Activated T-cell treated with anti-CD3 and anti-CD28 coated beads for 4 hours (primary cell): ENCODE measurements at regions not wholly inside any gene's neighbourhood (a gene's known extent, or its start where the extent isn't known, plus 50 kb on each side); places are given as distances from the start of the nearest gene placed in this dataset.

Source experiments
- DNase-seq: peaks from one replicate; pipeline ENCODE4 v3.0.0-alpha.2; 2020

DNA sequence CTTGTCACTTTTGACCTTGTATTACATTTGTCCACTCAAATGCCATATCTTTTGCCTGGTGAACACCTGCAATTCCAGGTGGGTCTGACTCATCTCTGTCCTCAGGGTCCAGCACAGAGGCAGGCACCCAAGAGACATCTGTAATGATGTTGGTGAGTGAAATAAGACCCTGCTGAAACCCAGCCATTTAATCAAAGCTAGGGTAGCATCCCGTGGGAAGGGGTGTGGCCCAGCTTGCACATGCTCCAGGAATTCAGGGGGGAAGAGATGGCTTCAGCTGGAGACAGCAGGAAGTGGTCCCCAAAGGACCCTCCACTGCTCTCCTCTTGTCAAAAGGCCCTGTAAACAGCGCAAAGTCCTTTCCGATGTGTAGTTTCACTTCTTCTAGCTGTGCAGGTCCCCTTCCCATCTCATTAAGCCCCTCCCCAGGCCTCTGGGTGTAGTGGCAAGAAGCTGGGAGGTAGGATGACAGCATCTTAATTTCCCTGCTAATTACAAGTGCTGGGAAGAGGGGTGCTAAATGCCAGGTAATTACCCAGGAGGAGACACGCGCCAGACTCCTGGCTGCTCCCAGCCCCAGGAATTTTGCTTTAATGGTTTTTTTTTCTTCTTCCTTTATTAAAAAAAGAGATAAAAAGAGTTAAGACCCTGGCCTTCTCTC is 54.4 kb upstream of the TRABD2B start:
- DNase-seq: no peak

DNA sequence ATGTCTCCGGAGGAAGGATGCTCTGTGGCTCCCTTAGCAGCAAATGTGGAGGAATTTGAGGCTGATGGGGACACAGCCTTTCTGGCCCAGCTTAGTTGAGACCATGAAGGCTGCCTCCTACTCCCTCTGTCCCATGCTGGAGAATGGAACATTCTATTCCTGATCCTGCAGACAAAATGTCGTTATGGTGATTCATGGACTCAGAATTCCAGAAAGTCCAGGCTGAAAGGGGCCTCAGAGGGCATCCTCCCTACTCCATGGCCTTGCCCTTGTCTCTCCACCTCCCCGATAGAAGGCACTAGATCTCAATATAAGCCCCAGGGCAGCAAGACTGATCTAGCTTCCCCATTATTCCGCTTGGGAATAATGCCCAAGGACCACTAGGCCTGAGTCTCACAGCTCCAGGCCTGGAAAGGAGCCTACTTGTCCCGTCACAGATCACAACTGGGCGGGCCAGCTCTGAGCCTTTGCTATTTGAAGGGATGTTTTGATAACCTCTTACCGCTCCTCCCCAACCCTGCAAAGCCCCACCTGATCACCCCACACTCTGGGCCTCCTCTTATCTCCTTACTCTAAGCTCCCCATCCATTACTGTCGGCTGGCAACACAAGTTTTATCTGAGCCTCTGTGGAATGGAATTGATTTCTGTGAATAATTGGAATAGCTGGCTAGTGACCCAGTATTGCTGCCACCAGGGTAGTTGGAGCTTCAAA is 52.8 kb upstream of the TRABD2B start:
- no peak for DNase-seq

DNA sequence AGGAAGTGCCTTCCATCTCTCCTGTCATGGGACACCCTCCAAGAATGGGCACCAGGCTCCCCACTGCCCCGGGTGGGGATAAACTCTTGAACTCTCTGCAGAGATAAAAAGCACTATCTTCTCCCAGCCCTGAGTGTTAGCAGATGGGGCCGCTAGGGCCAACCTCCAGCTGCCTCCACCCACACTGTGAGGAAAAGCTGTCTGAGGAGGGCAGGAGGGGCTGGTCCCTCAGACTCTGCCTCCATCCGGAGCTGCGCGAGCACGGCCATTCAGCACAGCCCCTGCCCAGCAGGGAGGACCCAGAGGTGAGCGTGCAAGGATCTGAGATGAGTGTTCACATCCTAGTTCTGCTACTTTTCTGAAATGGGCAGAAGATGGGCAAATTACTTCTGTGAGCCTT is 51.8 kb upstream of the TRABD2B start:
- no peak for DNase-seq

DNA sequence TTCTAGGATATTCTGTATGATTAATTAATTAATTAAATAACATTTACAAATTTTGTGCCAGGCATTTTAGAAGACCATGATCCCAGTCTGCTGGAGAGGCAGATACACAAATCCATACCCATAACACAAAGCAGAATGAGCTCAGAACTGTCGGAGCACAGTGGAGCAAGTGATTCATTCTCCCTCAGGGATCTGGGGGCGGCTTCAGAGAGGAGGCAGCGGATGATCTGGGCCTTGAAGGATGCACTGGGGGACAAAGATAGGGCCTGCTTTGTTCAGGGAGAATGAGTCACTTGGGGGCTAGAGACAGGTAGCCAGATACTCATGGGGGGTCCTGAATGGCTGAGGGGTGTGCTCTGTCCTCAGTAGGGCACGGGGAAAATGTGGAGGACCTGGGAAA is 50.9 kb upstream of the TRABD2B start:
- no peak for DNase-seq

DNA sequence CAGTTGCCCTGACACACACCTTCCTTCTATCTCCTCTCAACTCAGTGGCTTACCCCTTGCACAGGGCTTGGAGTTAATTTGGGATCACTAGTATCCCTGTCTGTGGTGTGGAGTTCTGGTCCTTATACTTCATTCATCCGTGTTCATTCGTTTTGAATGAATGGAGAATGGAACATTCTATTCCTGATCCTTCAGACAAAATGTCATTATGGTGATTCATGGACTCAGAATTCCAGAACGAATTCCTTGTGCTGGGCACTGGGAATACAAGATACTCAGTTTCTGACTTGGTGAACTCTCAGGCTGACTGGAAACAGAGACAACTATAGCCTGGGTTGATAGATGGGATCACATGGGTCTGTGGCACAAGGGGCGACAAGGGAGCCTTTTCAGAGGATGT is 49.9 kb upstream of the TRABD2B start:
- no peak for DNase-seq
